HG03039 (cell line): ENCODE measurements at regions not wholly inside any gene's neighbourhood (a gene's known extent, or its start where the extent isn't known, plus 50 kb on each side); places are given as distances from the start of the nearest gene placed in this dataset.
"Not testable (repeated sequence)": the region's sequence is repeated elsewhere in the genome, so short reads cannot be mapped to it uniquely, and the experiment has no call there.

Experiments used
- ATAC-seq: cut with Tn5 transposase; IDR thresholded peaks from one replicate; pipeline ENCODE4 v1.9.1; 2021; ENCODE audit warnings: mild to moderate bottlenecking, moderate library complexity; ENCODE audit not compliant: unreplicated experiment

DNA sequence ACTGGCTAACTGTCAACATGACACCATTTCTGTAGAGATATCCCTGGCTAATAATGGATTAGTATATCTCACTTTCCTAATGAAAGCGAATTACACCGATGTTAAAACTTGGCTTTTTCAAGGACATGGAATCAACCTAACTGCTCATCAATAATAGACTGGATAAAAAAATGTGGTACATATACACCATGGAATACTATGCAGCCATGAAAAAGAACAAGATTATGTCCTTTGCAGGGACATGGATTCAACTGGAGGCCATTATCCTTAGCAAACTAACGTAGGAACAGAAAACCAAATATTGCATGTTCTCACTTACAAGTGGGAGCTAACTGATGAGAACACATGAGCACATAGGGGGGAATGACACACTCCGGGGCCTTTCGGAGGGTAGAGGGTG is 62.6 kb downstream of the ZIC1 start:
- ATAC-seq, result no peak

DNA sequence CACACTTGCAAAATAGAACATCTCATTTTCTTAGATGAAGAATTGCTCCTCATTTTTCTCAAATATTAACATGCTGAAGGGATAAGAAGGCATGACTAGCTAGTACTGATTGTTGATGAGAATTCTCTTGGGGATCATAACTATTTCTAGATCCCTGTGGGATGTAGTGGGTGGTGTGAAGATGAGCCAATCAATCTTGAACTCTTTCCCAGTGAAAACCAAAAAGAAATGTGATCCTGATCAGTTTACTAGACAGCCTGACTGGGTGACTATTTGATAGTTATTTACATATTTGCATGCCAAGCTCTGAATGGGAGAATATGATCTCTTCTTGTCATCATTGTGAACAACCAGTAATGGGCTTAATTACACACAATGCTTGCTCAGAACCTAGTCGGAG is 63.7 kb downstream of the ZIC1 start:
- ATAC-seq, result no peak

DNA sequence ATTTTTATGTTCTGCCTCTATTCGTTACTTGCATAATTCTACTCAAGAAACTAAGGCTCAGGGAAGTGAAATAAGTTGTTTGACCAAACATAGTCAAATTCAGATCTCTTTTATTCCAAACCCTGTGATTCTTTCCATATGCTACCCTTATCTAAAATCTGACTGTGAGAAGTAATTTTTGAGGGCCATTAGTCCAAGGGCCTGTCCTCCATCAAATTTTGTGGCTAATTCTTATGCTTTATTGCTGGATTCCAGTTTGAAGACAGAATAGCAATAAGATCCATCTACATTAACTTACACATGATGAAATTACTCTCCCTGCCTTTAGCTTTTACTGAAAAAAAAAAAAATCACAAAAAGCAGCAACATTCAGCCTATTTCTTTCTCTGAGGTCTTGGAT is 74.0 kb downstream of the ZIC1 start:
- ATAC-seq, result no peak

DNA sequence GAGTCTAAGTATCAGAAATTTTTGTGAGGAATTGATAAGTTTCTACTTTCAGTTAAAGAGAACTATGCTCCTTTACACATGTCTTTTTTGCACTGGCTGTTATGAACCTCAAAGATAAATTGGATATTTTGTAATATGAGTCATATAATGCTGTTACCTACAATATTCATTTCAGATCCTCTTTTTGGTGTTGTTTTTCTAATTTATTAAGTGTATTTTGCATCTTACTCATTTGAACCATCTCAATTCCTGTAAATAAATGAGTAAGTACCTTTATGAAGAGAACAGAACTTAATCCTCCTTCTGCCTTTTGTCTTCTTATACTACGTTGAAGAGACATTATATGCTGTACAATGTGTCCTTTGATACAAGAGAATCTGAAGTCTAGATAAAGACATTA is 74.4 kb downstream of the ZIC1 start:
- no peak for ATAC-seq

DNA sequence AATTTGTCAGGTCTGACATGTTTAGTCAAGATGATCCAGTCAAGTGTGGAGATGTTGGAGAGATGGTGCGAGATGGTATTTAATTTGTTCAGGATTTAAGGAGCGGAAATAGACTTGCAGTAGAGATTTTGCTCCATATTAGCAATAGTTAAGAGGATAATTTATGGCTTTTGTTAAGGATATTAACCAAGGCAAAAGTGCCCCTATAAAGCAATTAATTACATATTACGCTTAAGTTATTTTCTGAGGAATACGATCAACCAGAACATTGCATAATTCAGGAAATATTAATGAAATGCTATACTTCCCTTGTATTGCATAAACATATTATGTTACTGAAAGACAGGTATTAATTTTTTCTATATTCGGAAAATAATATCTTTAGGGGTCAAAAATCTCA is 83.9 kb downstream of the ZIC1 start:
- ATAC-seq, result no peak

DNA sequence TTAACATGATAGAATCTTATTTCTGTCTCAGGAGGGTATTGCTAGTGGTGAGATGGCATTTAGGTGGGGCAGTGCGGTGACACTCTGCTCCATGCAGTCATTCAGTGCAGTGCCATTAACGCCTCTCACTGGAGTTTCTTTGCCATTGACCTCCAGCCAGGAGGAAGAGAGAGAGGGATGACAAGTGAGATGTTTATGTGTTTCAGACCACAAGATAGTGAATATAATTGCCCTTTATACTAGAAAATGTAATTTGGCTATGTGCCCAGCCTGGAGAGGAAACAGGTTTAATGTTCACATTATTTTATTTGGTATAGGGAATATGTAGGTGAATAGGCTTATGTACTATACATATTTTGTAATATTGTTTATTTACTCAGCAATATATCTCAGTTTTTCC is 84.5 kb downstream of the ZIC1 start:
- no peak for ATAC-seq

DNA sequence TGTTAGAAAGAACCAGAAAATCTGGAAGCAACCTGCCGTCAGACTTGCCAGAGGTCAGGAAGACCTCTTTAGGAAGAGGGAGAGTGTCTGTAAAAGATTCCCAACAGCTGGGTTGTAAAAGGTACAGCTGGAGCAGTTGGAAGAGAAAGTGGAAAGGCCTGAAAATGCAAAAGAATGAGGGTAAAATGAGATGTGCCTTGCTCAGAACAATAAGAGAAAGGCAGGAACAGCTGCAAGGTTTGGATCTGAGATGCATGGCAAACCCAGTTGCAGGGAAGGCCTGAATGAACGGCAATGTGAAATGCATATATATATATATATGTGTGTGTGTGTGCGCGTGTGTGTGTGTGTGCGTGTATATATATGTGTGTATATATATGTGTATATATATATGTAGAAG is 88.1 kb downstream of the ZIC1 start:
- no peak for ATAC-seq

DNA sequence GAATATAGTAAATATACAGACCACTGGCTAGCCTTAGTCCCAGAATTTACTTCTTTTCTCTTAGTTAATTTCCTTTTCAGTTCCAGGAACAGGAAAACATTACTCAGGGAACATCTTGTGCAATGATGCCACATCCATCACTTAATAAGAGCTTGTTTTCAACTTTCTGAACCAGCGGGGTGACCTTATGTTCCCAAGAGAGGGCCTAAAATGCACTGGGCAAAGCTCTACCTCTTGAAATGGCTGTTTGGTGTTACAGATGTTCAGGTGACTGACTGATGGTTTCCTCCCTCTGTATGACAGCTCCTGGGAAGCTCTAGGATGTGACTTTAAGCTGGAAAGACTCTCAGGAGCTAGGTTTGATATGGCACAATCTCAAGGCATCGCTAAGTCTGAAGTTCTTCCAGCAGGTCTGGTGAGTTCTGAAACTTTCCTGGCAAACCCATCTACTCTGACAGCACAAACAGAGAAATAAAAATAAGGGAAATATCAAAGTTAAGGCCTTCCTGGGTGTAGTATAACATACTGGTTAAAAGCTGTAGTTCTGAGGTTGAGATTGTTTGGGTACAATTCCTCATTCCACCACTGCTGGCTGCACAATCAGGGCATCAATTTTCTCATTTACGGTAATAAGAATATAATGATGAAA is 98.6 kb downstream of the ZIC1 start:
- ATAC-seq, result no peak

DNA sequence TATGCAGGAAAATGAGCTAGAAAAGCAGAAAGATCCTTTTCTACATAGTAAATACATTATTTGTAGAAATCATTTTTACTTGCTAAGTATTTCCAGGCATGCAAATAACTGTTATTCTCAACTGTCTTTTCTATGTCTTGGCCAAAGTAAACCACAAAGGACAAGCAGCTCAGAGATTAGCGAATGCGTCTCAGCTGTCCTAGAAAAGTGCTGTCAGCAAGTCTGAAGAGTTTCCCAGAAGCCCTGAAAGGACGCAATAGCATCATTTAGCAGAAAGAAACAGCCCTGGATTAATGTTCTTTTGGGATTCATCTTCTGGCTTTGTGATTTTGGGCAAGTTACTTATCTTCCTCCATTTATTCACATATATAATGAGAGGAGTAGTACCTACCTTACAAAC is 100.3 kb downstream of the ZIC1 start:
- no peak for ATAC-seq

DNA sequence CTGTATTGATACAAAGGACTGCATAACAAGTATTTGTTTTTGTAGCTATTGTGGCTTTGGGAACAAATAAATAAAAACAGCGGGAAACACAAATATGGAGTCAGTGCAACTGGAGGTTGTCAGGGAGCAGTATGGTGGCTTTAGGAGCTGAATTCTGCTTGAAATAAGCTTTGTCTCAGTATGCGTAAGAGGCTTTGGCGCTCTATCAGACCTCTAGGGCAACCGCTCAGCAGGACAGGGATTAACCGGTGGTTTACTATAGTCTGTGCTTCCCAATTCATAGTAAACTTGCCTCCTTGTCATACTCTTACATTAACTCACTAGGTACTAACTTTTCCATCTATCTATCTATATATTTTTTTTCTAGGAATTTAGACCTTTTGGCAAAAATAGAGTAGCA is 104.6 kb downstream of the ZIC1 start:
- ATAC-seq, result no peak

DNA sequence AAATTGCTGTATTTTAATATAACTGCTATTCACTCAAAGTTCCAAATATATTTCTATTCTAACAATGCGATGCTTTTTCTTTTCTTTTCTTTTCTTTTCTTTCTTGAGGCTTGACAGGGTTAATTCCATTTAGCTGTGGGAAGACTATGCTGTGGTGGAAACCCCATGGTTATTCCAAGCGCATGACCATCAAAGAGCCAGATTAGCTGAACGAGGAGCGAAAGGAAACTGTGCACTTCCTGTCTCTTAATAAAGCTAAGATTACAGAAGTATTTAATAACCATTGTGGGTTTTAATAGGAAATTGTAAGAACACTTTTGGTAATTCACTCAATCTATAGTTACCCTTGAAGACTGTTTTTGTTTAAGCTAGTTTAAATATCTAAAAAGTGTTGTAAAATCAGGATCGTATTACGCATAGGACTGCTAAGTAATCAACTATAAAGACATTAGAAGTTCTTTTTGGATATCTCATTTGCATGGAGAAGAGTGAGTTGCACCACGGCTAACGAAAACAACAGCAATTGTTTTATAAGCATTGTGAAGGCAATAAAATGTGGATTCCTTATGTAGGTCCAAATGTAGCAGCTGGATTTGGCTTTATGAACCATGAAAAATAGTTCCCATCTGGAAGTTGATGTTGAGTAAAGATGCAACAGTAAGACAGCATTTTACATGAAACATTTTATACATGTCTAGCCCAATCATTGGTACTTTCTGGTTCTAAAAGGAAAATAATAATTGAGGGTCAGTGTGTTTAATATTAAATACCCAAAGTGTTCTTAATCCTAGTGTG is 105.4 kb downstream of the ZIC1 start:
- ATAC-seq, result no peak

DNA sequence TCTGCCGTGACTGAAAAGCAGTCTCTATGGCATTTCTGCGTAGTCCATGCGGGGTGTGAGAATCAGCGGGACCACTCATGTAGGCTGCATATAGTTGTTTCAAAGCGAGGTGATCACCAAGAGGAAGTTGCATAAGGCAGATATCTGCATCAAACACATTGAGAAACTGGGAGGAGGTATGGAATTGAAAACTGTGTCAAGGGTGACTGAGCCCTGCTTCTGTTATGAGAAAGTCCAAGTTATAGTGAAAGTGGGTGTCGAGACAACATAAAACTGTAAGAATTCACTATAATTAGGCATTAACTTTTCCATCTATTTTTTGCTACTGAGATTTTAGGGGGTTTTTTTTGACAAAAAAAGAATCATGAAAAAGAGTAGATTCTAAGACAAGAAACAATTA is 109.3 kb downstream of the ZIC1 start:
- ATAC-seq, result peak; percentile 72

DNA sequence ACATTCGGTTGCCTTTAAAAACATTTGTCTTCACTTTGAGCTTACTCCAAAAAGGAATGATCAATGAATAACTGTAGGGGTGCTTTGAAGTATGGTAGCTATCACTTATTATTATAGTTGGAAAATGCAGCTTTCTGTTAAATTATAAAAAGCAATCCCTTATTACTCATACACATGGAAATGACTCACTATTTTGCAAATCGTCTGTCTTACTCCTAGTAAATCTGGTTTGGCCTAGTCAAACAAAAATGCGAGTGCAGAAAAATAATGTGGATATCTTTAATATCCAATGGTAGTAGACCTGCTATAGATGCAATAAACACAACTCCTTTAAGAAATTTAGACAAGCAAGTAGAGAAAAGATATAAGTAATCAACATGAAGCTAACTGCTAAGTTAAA is 112.5 kb downstream of the ZIC1 start:
- no peak for ATAC-seq

DNA sequence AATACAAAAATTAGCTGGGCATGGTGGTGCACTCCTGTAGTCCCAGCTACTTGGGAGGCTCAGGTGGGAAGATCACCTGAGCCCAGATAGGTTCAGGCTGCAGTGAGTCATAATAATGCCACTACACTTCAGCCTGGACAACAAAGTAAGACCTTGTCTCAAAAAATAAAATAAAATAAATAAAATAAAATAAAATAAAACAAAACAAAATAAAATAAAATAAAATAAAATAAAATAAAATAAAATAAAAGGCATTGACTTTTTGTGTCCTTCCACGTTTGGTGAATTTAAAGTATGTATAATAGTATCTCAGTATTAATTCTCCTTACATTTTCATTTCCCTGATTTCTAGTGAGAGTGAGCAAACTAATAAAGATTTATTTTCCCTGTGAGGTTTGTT is 113.6 kb downstream of the ZIC1 start:
- ATAC-seq, result not testable (repeated sequence)

DNA sequence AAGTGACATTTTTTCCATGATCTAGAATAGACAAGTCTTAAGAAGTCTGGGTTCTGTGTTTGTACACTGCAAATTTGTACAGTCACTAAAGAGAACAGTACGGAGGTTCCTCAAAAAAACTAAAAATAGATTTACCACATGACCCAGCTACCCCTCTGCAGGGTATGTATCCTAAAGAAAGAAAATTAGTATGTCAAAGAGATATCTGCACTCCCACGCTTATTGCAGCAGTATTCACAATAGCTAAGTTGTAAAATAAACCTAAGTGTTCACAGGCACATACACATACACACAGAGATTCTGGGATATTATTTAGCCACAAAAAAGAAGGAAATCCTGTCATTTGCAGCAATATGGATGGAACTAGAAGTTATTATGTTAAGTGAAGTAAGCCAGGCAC is 120.4 kb downstream of the ZIC1 start:
- no peak for ATAC-seq

DNA sequence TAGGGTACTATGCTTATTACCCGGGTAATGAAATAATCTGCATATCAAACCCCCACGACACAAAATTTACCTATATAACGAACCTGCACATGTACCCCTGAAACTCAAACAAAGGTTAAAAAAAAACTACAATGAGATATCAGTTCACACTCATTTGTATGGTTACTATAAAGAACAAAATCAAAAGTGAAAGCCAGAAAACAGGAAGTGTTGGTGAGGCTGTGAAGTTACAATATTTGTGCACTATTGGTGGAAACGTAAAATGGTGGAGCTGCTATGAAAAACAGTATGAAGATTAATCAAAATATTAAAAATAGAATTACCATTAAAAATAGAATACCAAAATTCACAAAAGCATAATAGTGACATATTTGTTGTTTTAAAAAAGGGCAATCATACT is 128.9 kb downstream of the ZIC1 start:
- no peak for ATAC-seq

DNA sequence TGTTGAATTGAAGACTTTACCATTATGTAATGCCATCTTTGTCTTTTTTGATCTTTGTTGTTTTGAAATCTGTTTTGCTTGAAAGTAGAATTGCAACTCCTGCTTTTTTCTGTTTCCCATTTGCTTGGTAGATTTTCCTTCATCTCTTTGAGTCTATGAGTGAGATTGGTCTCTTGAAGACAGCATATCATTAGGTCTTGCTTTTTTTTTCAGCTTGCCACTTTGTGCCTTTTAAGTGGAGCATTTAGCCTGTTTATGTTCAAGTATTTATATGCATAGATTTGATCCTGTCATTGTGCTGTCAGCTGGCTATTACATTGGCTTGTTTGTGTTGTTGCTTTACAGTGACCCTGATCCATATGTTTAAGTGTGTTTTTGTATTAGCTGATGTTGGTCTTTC is 131.8 kb downstream of the ZIC1 start:
- no peak for ATAC-seq

DNA sequence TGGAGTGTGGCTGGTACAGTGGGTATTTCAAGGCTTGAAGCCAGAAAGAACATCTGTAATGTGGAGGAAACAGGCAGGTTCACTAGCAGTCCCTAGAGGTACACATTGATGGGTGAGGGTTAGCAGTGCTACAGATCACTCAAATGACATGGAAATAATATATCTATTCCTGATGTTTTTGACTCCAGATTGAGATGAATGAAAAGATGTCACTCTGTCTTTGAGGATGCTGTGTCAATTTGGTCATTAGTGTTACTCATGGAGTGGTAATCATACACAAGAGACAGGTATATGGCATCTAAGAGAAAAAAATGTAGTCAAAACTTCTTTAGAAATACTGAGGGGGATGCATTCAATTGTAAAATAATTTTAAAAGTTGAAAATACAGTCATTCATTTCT is 135.1 kb downstream of the ZIC1 start:
- no peak for ATAC-seq

DNA sequence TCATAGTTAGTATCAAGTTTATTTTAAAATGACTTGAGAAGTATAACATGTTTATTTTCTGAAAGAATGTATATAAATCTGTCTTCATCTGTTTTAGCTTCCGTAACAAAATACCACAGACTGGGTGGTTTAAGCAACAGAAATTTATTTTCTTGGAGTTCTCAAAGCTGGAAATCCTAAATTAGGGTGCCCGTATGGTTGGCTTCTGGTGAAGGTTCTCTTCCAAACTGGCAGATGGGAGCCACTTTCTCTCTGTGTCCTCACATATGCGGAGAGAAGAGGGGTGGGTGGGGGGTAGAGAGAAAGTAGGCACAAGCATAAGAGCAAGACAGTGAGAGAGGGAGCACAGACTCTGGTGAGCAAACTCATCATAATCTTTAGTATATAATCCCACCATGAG is 142.3 kb downstream of the ZIC1 start:
- ATAC-seq, result no peak

DNA sequence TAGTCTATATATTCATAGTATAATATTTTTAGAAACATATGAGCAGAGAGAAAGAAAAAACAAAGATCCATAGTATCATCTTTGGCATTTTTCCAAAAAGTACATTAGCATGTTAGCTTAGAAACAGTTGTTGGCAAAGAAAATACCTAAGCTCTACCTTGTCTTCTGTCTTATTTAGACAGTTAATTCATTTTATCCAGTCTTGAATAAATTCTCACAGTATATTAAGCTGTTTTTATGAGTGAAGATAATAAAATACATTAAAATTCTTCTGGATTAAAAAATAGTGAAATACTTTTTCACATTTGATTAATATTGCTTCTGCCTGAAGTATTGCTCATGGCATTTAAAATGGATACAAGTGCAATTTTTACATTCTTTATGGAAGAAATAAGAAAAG is 145.2 kb downstream of the ZIC1 start:
- no peak for ATAC-seq

DNA sequence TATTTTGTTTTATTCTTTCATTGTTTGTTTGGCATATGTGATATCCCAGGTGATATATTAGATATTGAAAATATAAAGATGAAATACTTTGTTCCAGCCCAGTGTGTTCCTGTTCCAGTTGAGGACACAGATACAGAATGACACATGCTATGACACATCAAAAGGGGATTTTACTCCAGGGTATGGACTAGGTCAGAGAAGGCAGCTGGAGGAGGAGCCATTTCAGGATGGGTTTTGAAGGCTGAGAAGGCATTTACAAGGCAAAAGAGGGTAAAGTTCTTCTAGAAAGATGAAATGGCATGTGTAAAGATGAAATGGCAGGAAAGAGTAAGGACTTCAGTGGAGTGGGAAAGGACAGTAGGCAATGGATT is 163.8 kb downstream of the ZIC1 start:
- ATAC-seq, result no peak

DNA sequence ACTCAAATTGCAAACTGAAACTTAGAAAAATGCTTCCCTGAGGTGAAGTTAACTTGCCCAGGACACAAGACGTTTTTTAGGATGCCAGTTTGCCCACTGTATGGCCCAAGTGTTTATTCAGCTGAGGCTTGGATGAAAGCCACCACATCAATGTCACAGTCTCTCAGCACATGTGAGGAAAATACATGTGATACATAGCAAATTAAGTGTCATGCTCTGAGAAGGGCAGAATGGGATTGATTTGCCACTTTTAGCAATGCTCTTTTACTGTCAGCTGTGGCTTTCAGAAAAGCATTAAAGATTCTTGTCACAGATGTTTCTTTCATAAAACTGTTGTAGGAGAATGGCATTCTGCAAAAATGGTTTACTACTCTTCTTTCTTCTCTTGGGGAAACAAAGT is 165.5 kb downstream of the ZIC1 start:
- ATAC-seq, result no peak

DNA sequence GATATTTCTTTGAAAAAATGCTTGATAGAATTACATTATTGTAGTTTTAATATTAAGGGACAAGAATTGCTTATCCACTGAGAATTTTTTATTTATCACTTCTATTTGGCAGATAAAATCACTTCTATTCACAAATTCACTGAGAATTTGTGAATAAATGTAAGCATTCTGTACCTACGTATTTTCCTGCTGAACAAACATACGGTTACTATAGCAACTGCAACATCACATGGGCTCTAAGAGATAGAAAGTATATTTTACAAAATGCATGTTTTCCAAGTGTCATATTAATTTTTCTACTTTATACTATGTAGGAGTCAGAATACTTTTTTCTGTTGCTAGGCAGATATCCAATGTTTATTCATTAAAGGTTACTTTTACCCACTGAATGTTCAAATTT is 166.2 kb downstream of the ZIC1 start:
- no peak for ATAC-seq
